GM19328 (cell line): ENCODE measurements at regions not wholly inside any gene's neighbourhood (a gene's known extent, or its start where the extent isn't known, plus 50 kb on each side); places are given as distances from the start of the nearest gene placed in this dataset.

ENCODE experiments used
- ATAC-seq: cut with Tn5 transposase; IDR thresholded peaks from one replicate; pipeline ENCODE4 v1.9.1; 2021; ENCODE audit warnings: mild to moderate bottlenecking, moderate library complexity; ENCODE audit not compliant: unreplicated experiment

GRCh38 chr20:22408521-22409402, 175.6 kb downstream of the FOXA2 start:
- no peak for ATAC-seq

GRCh38 chr20:22407237-22408193, 176.9 kb downstream of the FOXA2 start:
- ATAC-seq, result no peak

- ATAC-seq, result no peak
These were observed 179.8 kb downstream of the FOXA2 start for GRCh38 chr20:22404419-22405170.

DNA sequence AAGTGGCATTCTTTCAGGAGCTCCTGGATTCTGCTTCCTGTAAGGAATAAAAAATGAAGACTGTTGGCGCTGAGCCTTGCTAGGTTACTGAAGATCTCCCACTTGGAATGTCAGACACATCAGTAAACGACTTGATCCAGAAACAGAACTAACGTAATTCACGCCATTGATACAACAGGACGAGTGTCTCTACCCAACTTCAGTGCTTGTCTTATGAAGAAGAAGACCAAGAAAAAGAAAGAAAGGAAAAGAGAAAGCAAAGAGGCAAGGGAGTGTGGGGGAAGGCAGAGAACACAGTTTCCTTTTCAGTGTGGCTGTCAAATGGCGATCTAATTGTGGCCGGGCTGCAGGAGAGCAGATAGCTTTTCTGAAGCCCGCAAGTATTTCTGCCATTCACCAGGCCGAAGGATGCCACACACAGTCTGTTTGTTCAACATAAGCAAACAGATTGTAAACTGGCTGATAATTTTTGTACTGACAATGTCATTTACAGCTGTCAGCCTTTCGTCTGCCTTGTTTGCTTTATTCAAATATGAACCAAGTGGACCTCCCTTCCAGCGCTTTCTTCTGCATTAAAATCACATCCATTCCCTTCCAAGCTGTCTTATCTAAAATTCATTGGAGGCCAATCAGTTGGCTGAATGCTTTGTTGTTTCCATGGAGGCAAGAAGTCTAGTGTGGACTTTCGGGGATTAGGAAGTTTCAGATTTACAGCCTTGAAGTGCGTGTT, 180.6 kb downstream of the FOXA2 start:
- ATAC-seq, result no peak

- ATAC-seq, result no peak
These were observed 181.2 kb downstream of the FOXA2 start for GRCh38 chr20:22403022-22403631.

- ATAC-seq, result no peak
These were observed 181.8 kb downstream of the FOXA2 start for GRCh38 chr20:22402550-22402949.

DNA sequence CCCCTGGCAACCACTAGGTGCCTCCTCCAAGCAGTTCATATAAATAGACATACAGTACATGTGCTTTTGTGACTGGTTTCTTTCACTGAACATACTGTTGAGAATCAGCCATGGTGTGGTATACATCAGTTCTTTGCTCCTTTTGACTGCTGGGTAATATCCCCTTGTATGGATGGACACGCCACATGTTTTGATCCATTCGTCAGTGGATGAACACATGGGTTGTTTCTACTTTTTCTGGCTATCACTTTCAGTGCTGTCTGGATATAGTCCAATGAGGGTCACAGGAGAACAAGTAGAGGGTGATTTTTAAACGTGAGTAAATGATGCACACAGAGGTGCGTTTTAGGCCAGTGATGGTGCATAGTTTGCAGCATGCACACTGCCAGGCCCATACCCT, 183.9 kb downstream of the FOXA2 start:
- ATAC-seq, result no peak

- no peak for ATAC-seq
These were observed 189.8 kb downstream of the FOXA2 start for GRCh38 chr20:22394583-22394982.

DNA sequence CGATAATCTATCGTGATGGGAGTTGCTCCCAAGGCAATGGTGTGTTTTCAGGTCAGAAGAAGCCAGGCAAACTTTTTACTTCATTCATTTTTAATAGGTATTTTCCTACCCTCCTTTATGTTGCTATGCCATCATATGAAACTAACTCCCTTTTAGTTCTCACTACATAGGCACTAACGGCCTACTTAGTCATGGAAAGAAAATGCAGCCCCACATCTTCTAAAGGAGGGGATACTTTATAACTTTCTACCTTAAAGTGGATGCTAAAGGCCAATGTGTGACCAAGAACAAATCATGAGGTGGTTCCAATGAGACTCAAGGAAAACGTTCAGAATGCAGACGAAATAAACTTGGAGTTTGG, 193.8 kb downstream of the FOXA2 start:
- ATAC-seq, result no peak

GRCh38 chr20:22389836-22390542, 194.4 kb downstream of the FOXA2 start:
- ATAC-seq, result no peak

DNA sequence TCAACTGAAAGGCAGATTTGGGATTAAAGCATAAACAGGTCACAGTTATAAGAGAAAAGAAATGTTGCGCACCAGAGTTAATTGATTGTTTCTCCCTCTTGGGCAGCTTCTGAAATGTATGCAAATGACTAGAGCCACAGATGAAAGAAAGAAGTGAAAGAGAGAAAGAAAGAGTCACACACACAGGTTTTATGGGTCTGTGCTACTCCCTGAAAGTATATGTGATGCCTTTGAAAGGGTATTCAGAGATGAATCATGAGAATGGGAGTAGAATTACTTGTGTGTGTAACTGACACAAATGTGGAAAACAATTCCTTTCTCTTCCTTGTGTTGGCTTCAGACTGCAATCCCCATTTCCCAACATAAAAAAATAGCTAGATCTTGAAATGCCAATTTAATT, 196.9 kb downstream of the FOXA2 start:
- no peak for ATAC-seq

GRCh38 chr20:22386306-22386623, 198.1 kb downstream of the FOXA2 start:
- no peak for ATAC-seq

DNA sequence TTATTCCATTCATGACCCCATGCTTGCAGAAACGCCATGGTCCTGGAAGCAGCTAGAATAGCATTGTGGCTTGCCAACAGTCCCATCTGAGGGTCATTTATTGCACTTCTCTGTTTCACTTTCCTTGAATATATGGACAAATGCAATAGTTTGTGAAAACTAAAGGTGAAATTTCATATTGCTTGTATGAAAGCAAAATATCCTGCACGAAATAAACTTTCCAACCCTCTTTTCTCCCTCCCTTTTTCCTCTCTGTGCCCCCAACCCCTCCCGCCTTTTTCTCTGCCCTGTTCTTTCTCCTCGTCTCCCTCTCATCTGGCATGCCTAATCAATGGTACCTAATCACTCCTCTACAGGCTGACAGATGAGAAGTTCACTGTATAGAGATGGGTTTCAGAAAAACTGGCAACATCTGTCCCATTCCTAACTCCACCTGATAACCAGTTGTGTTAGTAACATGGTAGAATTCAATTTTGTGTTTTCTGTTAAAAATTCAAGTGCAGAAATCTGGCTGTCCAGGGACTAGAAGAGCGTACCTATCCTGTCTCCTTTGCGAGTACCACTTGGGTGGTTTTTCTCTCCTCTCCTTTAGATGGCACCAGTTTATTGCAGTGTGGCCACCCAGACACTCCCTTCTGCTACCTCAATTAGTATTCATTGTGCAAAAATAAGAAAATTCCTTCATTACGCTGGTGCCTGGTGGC, 198.6 kb downstream of the FOXA2 start:
- no peak for ATAC-seq

GRCh38 chr20:22384978-22385377, 199.4 kb downstream of the FOXA2 start:
- no peak for ATAC-seq

DNA sequence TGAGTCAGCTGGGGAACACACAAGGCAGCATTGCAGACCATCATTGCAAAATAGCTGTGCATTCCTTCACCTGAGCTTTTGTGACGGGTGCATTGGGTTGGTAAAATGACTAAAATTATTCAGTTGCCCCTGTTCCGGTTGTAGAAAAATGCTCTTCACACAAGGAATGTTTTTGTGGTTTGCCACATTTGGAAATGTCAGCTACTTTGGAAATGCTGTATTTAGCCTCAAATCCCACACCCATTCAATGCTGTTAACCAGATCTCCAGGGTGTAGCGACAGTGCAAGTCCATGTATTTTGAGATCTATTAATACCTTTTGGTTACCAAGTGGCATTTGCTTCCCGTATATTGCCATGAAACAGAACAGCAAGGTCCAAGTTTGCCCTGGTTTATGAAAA, 201.2 kb downstream of the FOXA2 start:
- ATAC-seq, result no peak

DNA sequence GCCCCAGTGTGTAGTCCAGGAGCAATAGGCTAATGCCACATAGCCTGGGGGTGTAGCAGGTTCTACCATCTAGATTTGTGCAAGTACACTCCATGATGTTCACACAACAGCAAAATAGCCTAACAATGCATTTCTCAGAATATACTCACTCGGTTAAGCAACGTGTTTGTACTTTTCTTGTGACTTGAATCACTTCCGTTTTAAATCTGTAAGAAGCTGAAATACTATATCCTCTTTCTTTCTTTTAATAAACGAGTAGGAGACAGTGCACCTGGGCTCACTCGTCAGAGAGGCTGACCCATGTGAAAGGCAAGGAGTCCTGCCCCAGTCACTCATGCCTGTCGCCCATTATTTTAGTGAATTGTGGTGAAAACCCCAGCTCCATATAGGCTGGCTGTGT, 201.6 kb downstream of the FOXA2 start:
- ATAC-seq, result no peak

DNA sequence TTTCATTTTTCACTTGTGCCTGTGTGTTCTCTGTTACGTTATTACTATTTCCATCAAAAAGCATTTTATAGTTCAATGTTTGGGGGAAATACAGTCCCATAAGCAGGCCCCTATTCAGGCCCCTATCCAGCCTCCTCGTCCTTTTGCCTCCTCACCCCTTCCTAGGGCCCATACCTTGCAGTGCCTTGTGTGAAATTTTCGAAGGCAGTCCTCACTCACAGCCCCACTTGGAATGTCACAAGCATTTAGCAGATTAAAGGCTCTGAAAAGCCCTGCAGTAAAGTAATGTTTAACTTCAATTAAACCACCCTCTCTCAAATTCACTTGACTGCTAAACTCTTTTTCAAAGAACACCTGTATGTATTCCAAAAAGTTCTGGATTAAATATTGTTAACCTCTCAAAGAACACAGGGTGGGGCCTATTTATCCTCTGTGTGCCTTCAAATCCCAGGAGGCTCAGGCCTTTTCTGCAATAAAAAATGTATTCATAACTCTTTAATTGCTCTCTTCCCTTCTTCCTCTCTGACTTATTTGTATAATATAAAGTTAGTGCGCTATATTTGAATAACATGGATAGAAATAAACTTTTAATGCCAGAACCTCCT, 202.5 kb downstream of the FOXA2 start:
- no peak for ATAC-seq

DNA sequence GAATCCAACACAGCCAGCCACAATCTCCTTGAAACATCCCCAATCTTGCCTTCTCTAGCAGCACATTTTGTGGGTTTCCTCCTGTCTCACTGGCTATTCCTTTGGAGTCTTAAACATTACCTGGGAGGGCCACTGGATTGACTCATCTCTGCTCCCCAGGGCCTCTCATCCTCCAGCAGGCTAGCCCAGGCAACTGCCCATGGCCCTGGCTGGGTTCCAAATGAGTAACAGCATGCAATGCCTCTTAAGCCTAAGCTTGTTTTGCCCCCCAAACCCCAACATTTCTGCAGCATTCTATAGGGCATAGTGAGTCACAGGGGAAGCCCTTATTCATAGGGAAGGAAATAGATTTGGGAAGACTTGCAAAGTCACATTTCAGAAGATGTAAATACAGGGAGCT, 204.9 kb downstream of the FOXA2 start:
- ATAC-seq, result no peak
